NCI-H128 (cell line): ENCODE measurements at regions not wholly inside any gene's neighbourhood (a gene's known extent, or its start where the extent isn't known, plus 50 kb on each side); places are given as distances from the start of the nearest gene placed in this dataset.
"Not testable (repeated sequence)": the region's sequence is repeated elsewhere in the genome, so short reads cannot be mapped to it uniquely, and the experiment has no call there.

Experiments
- DNase-seq: peaks from one replicate; lab custom pipeline; 2025; ENCODE audit not compliant: unreplicated experiment; lab: John Stamatoyannopoulos, UW

- no peak for DNase-seq
Measured at GRCh38 chr6:145074805-145075204, 660.5 kb downstream of the EPM2A start.

- no peak for DNase-seq
Measured at GRCh38 chr6:145075425-145075824, 659.9 kb downstream of the EPM2A start.

- no peak for DNase-seq
Measured at GRCh38 chr6:145076115-145076841, 659.0 kb downstream of the EPM2A start.

GRCh38 chr6:145077382-145077781 is 657.9 kb downstream of the EPM2A start:
- no peak for DNase-seq

GRCh38 chr6:145080651-145081050 is 654.7 kb downstream of the EPM2A start:
- DNase-seq, result no peak

- no peak for DNase-seq
Measured at GRCh38 chr6:145081677-145082076, 653.6 kb downstream of the EPM2A start.

GRCh38 chr6:145082359-145082758 is 653.0 kb downstream of the EPM2A start:
- DNase-seq, result no peak

- peak; percentile 24 for DNase-seq
Measured at GRCh38 chr6:145086197-145086596, 649.1 kb downstream of the EPM2A start.

- DNase-seq, result no peak
Measured at GRCh38 chr6:145087034-145087433, 648.3 kb downstream of the EPM2A start.

GRCh38 chr6:145090801-145091585 is 644.3 kb downstream of the EPM2A start:
- no peak for DNase-seq

GRCh38 chr6:145091586-145092142 is 643.7 kb downstream of the EPM2A start:
- DNase-seq, result no peak

- no peak for DNase-seq
Measured at GRCh38 chr6:145092554-145092953, 642.8 kb downstream of the EPM2A start.

- DNase-seq, result no peak
Measured at GRCh38 chr6:145093226-145093625, 642.1 kb downstream of the EPM2A start.

- DNase-seq, result no peak
Measured at GRCh38 chr6:145096846-145097245, 638.5 kb downstream of the EPM2A start.

- not testable (repeated sequence) for DNase-seq
Measured at GRCh38 chr6:145098127-145098526, 637.2 kb downstream of the EPM2A start.

GRCh38 chr6:145099713-145100112 is 635.6 kb downstream of the EPM2A start:
- DNase-seq, result no peak

- no peak for DNase-seq
Measured at GRCh38 chr6:145110109-145110508, 625.2 kb downstream of the EPM2A start.

- not testable (repeated sequence) for DNase-seq
Measured at GRCh38 chr6:145111407-145111806, 623.9 kb downstream of the EPM2A start.

GRCh38 chr6:145112711-145113148 is 622.6 kb downstream of the EPM2A start:
- no peak for DNase-seq

- DNase-seq, result no peak
Measured at GRCh38 chr6:145115638-145116037, 619.7 kb downstream of the EPM2A start.

GRCh38 chr6:145116591-145117178 is 618.6 kb downstream of the EPM2A start:
- DNase-seq, result no peak

- no peak for DNase-seq
Measured at GRCh38 chr6:145118224-145118623, 617.1 kb downstream of the EPM2A start.
